ENCODE measurements at regions not wholly inside any gene's neighbourhood (a gene's known extent, or its start where the extent isn't known, plus 50 kb on each side); places are given as distances from the start of the nearest gene placed in this dataset.

DNA sequence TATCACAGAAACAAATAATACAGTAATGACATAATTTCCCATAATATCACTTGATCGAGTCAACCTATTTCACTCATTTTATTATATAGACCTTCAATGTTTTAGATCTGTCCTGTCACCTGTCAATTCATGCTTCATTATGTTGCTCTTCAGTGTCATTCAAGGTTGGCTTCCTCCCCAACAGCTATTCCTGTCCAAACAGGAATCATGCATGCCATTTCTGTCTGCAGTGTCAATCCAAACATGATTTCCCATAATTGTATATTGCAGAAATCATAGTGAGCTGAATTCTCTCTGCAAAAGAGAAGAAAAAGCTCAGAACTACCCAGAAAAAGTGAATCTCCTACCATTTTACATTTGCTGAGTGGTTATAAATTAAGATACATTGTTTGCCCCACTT is 628.6 kb downstream of the NR4A2 start:
- Histone ChIP-seq H3K4me1 (ENCODE audit: control insufficient read depth, insufficient read depth, low read length) (no peaks in the 10 kb centered on the region), H3K4me3 (ENCODE audit: low read length) (no peak overlapping the region), H3K27ac (ENCODE audit: low read depth, low read length) (no peak overlapping the region), H3K27me3 (ENCODE audit: control insufficient read depth, insufficient read depth, low read length, poor library complexity, severe bottlenecking) (no peaks in the 10 kb centered on the region), H3K36me3 (ENCODE audit: control insufficient read depth, insufficient read depth, low read length) (no peaks in the 10 kb centered on the region), H3K9ac (ENCODE audit: extremely low read depth, low read length, poor library complexity, severe bottlenecking) (no peak overlapping the region), H3K9me3 (ENCODE audit: control insufficient read depth, low read length) (no peaks in the 10 kb centered on the region)
- TF ChIP-seq, protein P1, sequence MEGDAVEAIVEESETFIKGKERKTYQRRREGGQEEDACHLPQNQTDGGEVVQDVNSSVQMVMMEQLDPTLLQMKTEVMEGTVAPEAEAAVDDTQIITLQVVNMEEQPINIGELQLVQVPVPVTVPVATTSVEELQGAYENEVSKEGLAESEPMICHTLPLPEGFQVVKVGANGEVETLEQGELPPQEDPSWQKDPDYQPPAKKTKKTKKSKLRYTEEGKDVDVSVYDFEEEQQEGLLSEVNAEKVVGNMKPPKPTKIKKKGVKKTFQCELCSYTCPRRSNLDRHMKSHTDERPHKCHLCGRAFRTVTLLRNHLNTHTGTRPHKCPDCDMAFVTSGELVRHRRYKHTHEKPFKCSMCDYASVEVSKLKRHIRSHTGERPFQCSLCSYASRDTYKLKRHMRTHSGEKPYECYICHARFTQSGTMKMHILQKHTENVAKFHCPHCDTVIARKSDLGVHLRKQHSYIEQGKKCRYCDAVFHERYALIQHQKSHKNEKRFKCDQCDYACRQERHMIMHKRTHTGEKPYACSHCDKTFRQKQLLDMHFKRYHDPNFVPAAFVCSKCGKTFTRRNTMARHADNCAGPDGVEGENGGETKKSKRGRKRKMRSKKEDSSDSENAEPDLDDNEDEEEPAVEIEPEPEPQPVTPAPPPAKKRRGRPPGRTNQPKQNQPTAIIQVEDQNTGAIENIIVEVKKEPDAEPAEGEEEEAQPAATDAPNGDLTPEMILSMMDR (conservative IDR thresholded peaks at IDR 0.05) = no peak
- Mint-ChIP-seq H3K27ac (no peak overlapping the region), H3K4me1 (no peaks in the 10 kb centered on the region), H3K4me3 (no peak overlapping the region), H3K9me3 (no peaks in the 10 kb centered on the region), H3K36me3 (ENCODE audit: low read depth) (no peaks in the 10 kb centered on the region), H3K27me3 (ENCODE audit: insufficient read depth) (no peaks in the 10 kb centered on the region)
- 91 to 100% methylated on average over 1 of the region's 1 CpG for WGBS, 2 experiments (ENCODE audit: insufficient coverage in 1 of 2, insufficient read length in 1 of 2)
- DNase-seq = no peak

DNA sequence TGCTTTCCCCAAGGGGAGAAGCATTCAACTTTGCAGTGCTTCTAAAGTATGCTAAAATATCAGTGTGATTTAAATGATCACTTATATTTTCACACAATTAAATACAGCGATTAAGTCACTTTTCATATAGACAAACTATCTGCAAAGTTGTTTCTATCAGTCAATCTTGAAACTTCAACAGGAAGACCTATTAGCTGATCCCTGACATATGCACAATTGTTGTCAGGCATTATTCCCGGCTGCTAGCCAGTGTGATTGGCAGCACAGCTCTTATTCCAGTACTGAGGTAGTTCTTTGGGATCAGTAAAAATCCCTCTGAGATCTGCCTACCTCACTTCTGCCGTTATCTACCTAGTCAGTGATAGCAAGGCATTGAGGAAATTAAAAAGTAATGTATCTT is 629.5 kb downstream of the NR4A2 start:
- no peaks in the 10 kb centered on the region for H3K9me3 Mint-ChIP-seq

DNA sequence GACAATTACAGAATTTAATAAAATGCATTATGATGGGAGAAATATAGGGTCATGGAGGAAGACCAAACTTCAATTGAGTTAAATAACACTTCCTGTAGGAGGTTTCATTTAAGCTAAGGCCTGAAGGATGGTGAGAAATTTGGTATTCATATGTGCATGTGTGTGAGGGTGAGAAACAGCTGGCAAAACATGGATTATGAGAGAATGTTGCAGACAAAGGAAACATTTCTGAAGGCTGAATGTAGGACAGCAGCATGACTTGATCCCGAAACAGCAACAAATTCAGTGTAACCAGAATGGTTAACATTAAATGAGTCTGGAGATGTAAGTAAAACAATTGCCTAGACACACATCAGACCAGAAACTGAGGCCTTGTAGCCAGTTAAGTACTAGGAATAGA is 630.8 kb downstream of the NR4A2 start:
- no peak for DNase-seq
- Mint-ChIP-seq H3K4me3 (no peak overlapping the region), H3K27me3 (ENCODE audit: insufficient read depth) (no peaks in the 10 kb centered on the region), H3K9me3 (no peaks in the 10 kb centered on the region), H3K36me3 (ENCODE audit: low read depth) (no peaks in the 10 kb centered on the region), H3K27ac (no peak overlapping the region), H3K4me1 (no peaks in the 10 kb centered on the region)
- H3K9ac ChIP-seq (ENCODE audit: extremely low read depth, low read length, poor library complexity, severe bottlenecking) = no peak overlapping the region
- 80 to 94% methylated on average over 1 of the region's 1 CpG for WGBS, 2 experiments (ENCODE audit: insufficient coverage in 1 of 2, insufficient read length in 1 of 2)
- H3K9me3 ChIP-seq (ENCODE audit: control insufficient read depth, low read length) = no peaks in the 10 kb centered on the region
- no peaks in the 10 kb centered on the region for H3K36me3 ChIP-seq (ENCODE audit: control insufficient read depth, insufficient read depth, low read length)
- no peak overlapping the region for H3K4me3 ChIP-seq (ENCODE audit: low read length)
- H3K27me3 ChIP-seq (ENCODE audit: control insufficient read depth, insufficient read depth, low read length, poor library complexity, severe bottlenecking) = no peaks in the 10 kb centered on the region
- H3K4me1 ChIP-seq (ENCODE audit: control insufficient read depth, insufficient read depth, low read length) = no peaks in the 10 kb centered on the region
- TF ChIP-seq, protein P1 (conservative IDR thresholded peaks at IDR 0.05) = no peak
- H3K27ac ChIP-seq (ENCODE audit: low read depth, low read length) = no peak overlapping the region

More for the DNA sequence above, 629.5 kb downstream of the NR4A2 start:
- Histone ChIP-seq H3K4me1 (ENCODE audit: control insufficient read depth, insufficient read depth, low read length) (no peaks in the 10 kb centered on the region), H3K36me3 (ENCODE audit: control insufficient read depth, insufficient read depth, low read length) (no peaks in the 10 kb centered on the region), H3K9ac (ENCODE audit: extremely low read depth, low read length, poor library complexity, severe bottlenecking) (no peak overlapping the region), H3K27ac (ENCODE audit: low read depth, low read length) (no peak overlapping the region), H3K9me3 (ENCODE audit: control insufficient read depth, low read length) (no peaks in the 10 kb centered on the region), H3K27me3 (ENCODE audit: control insufficient read depth, insufficient read depth, low read length, poor library complexity, severe bottlenecking) (no peaks in the 10 kb centered on the region), H3K4me3 (ENCODE audit: low read length) (no peak overlapping the region)
- DNase-seq = no peak
- H3K27ac Mint-ChIP-seq = no peak overlapping the region
- no peaks in the 10 kb centered on the region for H3K36me3 Mint-ChIP-seq (ENCODE audit: low read depth)
- TF ChIP-seq, protein P1 (conservative IDR thresholded peaks at IDR 0.05) = no peak
- no peaks in the 10 kb centered on the region for H3K4me1 Mint-ChIP-seq
- WGBS, 2 experiments (ENCODE audit: insufficient coverage in 1 of 2, insufficient read length in 1 of 2) = 86 to 91% methylated on average over 1 to 3 of the region's 3 CpGs
- no peak overlapping the region for H3K4me3 Mint-ChIP-seq
- no peaks in the 10 kb centered on the region for H3K27me3 Mint-ChIP-seq (ENCODE audit: insufficient read depth)

All from endodermal cell (in vitro differentiated cells).